Spinal cord (tissue), 9 donors: ENCODE measurements at regions not wholly inside any gene's neighbourhood (a gene's known extent, or its start where the extent isn't known, plus 50 kb on each side); places are given as distances from the start of the nearest gene placed in this dataset.

Source experiments
- DNase-seq, 6 donors: peaks; one replicate each; pipeline versions ENCODE4 v3.0.0 to v3.0.0-alpha.2; 2013 to 2015; ENCODE audit warnings: low spot score in 6 of 6, low read depth in 4 of 6
- H3K27ac ChIP-seq: one replicate; pipeline ENCODE4 v1.5.1; 2013; ENCODE audit warnings: low read depth, low read length, control low read depth
- H3K27me3 ChIP-seq: one replicate; pipeline ENCODE4 v1.6.1; 2013; ENCODE audit warnings: low read length; ENCODE audit not compliant: control insufficient read depth, insufficient read depth
- H3K36me3 ChIP-seq: one replicate; pipeline ENCODE4 v1.6.1; 2013; ENCODE audit warnings: low read length; ENCODE audit not compliant: control insufficient read depth, insufficient read depth
- H3K4me1 ChIP-seq: one replicate; pipeline ENCODE4 v1.6.1; 2013; ENCODE audit warnings: low read length; ENCODE audit not compliant: control insufficient read depth, insufficient read depth
- H3K4me3 ChIP-seq: one replicate; pipeline ENCODE4 v1.5.1; 2013; ENCODE audit warnings: low read depth, low read length, control low read depth
- H3K9me3 ChIP-seq: one replicate; pipeline ENCODE4 v1.6.1; 2013; ENCODE audit warnings: low read length; ENCODE audit not compliant: control insufficient read depth, insufficient read depth
- WGBS: methylation state at CpG from one replicate; pipeline ENCODE4 v1.1.5; 2013; ENCODE audit warnings: missing lambda C conversion rate; ENCODE audit not compliant: insufficient coverage; 5-methylcytosine and 5-hydroxymethylcytosine counted together
- donor health status: healthy.

GRCh38 chr19:13588957-13589833, 82.9 kb upstream of the CACNA1A start:
- Histone ChIP-seq H3K9me3 (no peaks in the 10 kb centered on the region), H3K27me3 (no peaks in the 10 kb centered on the region), H3K4me3 (no peak overlapping the region), H3K4me1 (peaks cover 6% of the 10 kb centered on the region), H3K27ac (no peak overlapping the region), H3K36me3 (no peaks in the 10 kb centered on the region)
- 17% methylated on average over 23 of the region's 29 CpGs for WGBS
- DNase-seq = peak; percentile 46 to 92 (median 60)

- no peaks in the 10 kb centered on the region for H3K36me3 ChIP-seq
- peaks cover 6% of the 10 kb centered on the region for H3K4me1 ChIP-seq
- no peaks in the 10 kb centered on the region for H3K27me3 ChIP-seq
- DNase-seq = no peak
- WGBS = 67% methylated on average over 2 of the region's 3 CpGs
- no peaks in the 10 kb centered on the region for H3K9me3 ChIP-seq
- no peak overlapping the region for H3K27ac ChIP-seq
- no peak overlapping the region for H3K4me3 ChIP-seq
Measured at GRCh38 chr19:13585512-13585911, 79.2 kb upstream of the CACNA1A start.

GRCh38 chr19:13583753-13584152, 77.5 kb upstream of the CACNA1A start:
- WGBS = 83% methylated on average over 1 of the region's 1 CpG
- Histone ChIP-seq H3K27me3 (no peaks in the 10 kb centered on the region), H3K4me3 (no peak overlapping the region), H3K9me3 (no peaks in the 10 kb centered on the region), H3K36me3 (no peaks in the 10 kb centered on the region), H3K4me1 (peaks cover under 1% of the 10 kb centered on the region), H3K27ac (no peak overlapping the region)
- no peak for DNase-seq

- no peaks in the 10 kb centered on the region for H3K27me3 ChIP-seq
- no peak overlapping the region for H3K4me3 ChIP-seq
- no peak for DNase-seq
- no peaks in the 10 kb centered on the region for H3K36me3 ChIP-seq
- 14% methylated on average over 2 of the region's 3 CpGs for WGBS
- no peak overlapping the region for H3K27ac ChIP-seq
- H3K9me3 ChIP-seq = no peaks in the 10 kb centered on the region
- no peaks in the 10 kb centered on the region for H3K4me1 ChIP-seq
Measured at GRCh38 chr19:13583114-13583513, 76.8 kb upstream of the CACNA1A start.

- 30% methylated on average over 8 of the region's 9 CpGs for WGBS
Measured at GRCh38 chr19:13581576-13581975, 75.3 kb upstream of the CACNA1A start.

GRCh38 chr19:13579388-13580060, 73.2 kb upstream of the CACNA1A start:
- no peaks in the 10 kb centered on the region for H3K4me1 ChIP-seq
- no peak overlapping the region for H3K27ac ChIP-seq
- H3K27me3 ChIP-seq = no peaks in the 10 kb centered on the region
- H3K4me3 ChIP-seq = no peak overlapping the region
- 89% methylated on average over 3 of the region's 7 CpGs for WGBS
- no peaks in the 10 kb centered on the region for H3K36me3 ChIP-seq
- H3K9me3 ChIP-seq = no peaks in the 10 kb centered on the region
- DNase-seq = no peak

More at GRCh38 chr19:13581576-13581975, 75.3 kb upstream of the CACNA1A start:
- H3K27me3 ChIP-seq = no peaks in the 10 kb centered on the region
- no peak overlapping the region for H3K27ac ChIP-seq
- no peak overlapping the region for H3K4me3 ChIP-seq
- DNase-seq = no peak
- no peaks in the 10 kb centered on the region for H3K36me3 ChIP-seq
- no peaks in the 10 kb centered on the region for H3K4me1 ChIP-seq
- H3K9me3 ChIP-seq = no peaks in the 10 kb centered on the region

GRCh38 chr19:13576726-13577125, 70.4 kb upstream of the CACNA1A start:
- Histone ChIP-seq H3K27ac (no peak overlapping the region), H3K4me1 (no peaks in the 10 kb centered on the region), H3K4me3 (no peak overlapping the region), H3K9me3 (no peaks in the 10 kb centered on the region), H3K36me3 (no peaks in the 10 kb centered on the region), H3K27me3 (no peaks in the 10 kb centered on the region)
- 94% methylated on average over 2 of the region's 2 CpGs for WGBS
- no peak for DNase-seq

GRCh38 chr19:13574933-13575332, 68.7 kb upstream of the CACNA1A start:
- Histone ChIP-seq H3K4me3 (no peak overlapping the region), H3K9me3 (no peaks in the 10 kb centered on the region), H3K4me1 (no peaks in the 10 kb centered on the region), H3K27me3 (no peaks in the 10 kb centered on the region), H3K27ac (no peak overlapping the region), H3K36me3 (no peaks in the 10 kb centered on the region)
- peak in 1 of 6 donors; percentile 51 for DNase-seq
- 40% methylated on average over 5 of the region's 11 CpGs for WGBS

- Histone ChIP-seq H3K36me3 (no peaks in the 10 kb centered on the region), H3K4me1 (no peaks in the 10 kb centered on the region), H3K9me3 (no peaks in the 10 kb centered on the region), H3K27me3 (no peaks in the 10 kb centered on the region), H3K27ac (no peak overlapping the region), H3K4me3 (no peak overlapping the region)
- DNase-seq = peak in 1 of 6 donors; percentile 55
- WGBS = 47% methylated on average over 12 of the region's 13 CpGs
Measured at GRCh38 chr19:13573056-13573667, 66.9 kb upstream of the CACNA1A start.
